Epithelial cell of esophagus (primary cell): ENCODE measurements at regions not wholly inside any gene's neighbourhood (a gene's known extent, or its start where the extent isn't known, plus 50 kb on each side); places are given as distances from the start of the nearest gene placed in this dataset.
A peak's percentile ranks its signal among the peaks of the same experiment; 100 is the strongest.
"Not testable (repeated sequence)": the region's sequence is repeated elsewhere in the genome, so short reads cannot be mapped to it uniquely, and the experiment has no call there.

Experiments used
- DNase-seq: peaks from one replicate; pipeline ENCODE4 v3.0.0; 2010; ENCODE audit warnings: low read depth
- H3K4me3 ChIP-seq: 2 replicates; pipeline ENCODE4 v1.5.1; 2011; ENCODE audit warnings: mild to moderate bottlenecking, low read length, control low read depth
- TF ChIP-seq, protein P1 (sequence below): IDR thresholded peaks from 2 replicates; pipeline ENCODE4 v1.5.1; 2011; ENCODE audit warnings: low read depth, mild to moderate bottlenecking, low read length, control low read depth, inconsistent platforms; ENCODE audit not compliant: insufficient read depth; ENCODE audit errors: missing control alignments

GRCh38 chr5:9775339-9775738, 145.2 kb upstream of the TAS2R1 start:
- peak; percentile 8 for DNase-seq
- H3K4me3 ChIP-seq, result no peak overlapping the region
- TF ChIP-seq, protein P1, sequence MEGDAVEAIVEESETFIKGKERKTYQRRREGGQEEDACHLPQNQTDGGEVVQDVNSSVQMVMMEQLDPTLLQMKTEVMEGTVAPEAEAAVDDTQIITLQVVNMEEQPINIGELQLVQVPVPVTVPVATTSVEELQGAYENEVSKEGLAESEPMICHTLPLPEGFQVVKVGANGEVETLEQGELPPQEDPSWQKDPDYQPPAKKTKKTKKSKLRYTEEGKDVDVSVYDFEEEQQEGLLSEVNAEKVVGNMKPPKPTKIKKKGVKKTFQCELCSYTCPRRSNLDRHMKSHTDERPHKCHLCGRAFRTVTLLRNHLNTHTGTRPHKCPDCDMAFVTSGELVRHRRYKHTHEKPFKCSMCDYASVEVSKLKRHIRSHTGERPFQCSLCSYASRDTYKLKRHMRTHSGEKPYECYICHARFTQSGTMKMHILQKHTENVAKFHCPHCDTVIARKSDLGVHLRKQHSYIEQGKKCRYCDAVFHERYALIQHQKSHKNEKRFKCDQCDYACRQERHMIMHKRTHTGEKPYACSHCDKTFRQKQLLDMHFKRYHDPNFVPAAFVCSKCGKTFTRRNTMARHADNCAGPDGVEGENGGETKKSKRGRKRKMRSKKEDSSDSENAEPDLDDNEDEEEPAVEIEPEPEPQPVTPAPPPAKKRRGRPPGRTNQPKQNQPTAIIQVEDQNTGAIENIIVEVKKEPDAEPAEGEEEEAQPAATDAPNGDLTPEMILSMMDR, result no peak

- peak; percentile 56 for DNase-seq
- H3K4me3 ChIP-seq, result no peak overlapping the region
- TF ChIP-seq, protein P1, result no peak
Observed at GRCh38 chr5:9774472-9775079, 144.4 kb upstream of the TAS2R1 start.

- H3K4me3 ChIP-seq, result no peak overlapping the region
- DNase-seq, result no peak
- TF ChIP-seq, protein P1, result no peak
Observed at GRCh38 chr5:9771079-9771478, 140.9 kb upstream of the TAS2R1 start.

DNA sequence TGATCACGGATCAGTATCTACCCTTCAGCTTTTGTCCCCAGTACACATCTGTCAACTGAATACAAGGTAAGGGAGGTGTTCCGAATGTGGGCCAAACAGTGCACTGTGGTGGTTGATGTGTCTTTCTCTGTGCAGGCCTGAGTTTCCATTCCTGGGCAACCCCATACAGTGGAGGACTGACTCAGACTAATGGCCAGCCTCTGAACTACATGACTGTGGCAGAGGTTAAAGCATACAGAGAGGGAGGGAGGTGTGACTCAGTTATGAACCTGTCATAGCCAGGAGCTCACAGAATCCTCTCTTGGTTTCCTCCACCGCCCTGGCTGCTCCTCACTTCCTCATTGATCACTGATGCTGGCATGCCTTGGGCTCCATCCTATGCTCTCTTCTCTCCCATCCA, 136.4 kb upstream of the TAS2R1 start:
- DNase-seq, result peak; percentile 57
- no peak overlapping the region for H3K4me3 ChIP-seq
- TF ChIP-seq, protein P1, result no peak

- H3K4me3 ChIP-seq, result no peak overlapping the region
- DNase-seq, result no peak
- TF ChIP-seq, protein P1, result no peak
Observed at GRCh38 chr5:9765419-9766140, 135.4 kb upstream of the TAS2R1 start.

GRCh38 chr5:9761706-9762105, 131.6 kb upstream of the TAS2R1 start:
- TF ChIP-seq, protein P1, result no peak
- H3K4me3 ChIP-seq, result no peak overlapping the region
- DNase-seq, result no peak

- DNase-seq, H3K4me3 ChIP-seq: not testable (repeated sequence)
Observed at GRCh38 chr5:9752670-9753069, 122.5 kb upstream of the TAS2R1 start.
